Liver (tissue), 7 donors: ENCODE measurements at regions not wholly inside any gene's neighbourhood (a gene's known extent, or its start where the extent isn't known, plus 50 kb on each side); places are given as distances from the start of the nearest gene placed in this dataset.
A peak's percentile ranks its signal among the peaks of the same experiment; 100 is the strongest.
"Not testable (repeated sequence)": the region's sequence is repeated elsewhere in the genome, so short reads cannot be mapped to it uniquely, and the experiment has no call there.

Experiments used
- DNase-seq: peaks from one replicate; pipeline ENCODE4 v3.0.0-alpha.2; 2017; ENCODE audit warnings: low spot score
- H3K27ac ChIP-seq, 2 donors: one replicate each; pipeline ENCODE4 v1.7.0; 2013; ENCODE audit warnings: inconsistent platforms in 2 of 2, low read length in 2 of 2, control low read depth in 1 of 2, low read depth in 1 of 2, mild to moderate bottlenecking in 1 of 2
- H3K27me3 ChIP-seq, 4 donors: one replicate each; pipeline versions ENCODE4 v1.6.1 to v1.7.0; 2013; ENCODE audit warnings: low read length in 3 of 4, inconsistent platforms in 1 of 4, mild to moderate bottlenecking in 1 of 4, moderate library complexity in 1 of 4; ENCODE audit not compliant: control insufficient read depth in 4 of 4, insufficient read depth in 4 of 4
- H3K36me3 ChIP-seq, 4 donors: one replicate each; pipeline versions ENCODE4 v1.6.1 to v1.7.0; 2013; ENCODE audit warnings: low read length in 3 of 4, mild to moderate bottlenecking in 3 of 4, low read depth in 1 of 4, moderate library complexity in 1 of 4; ENCODE audit not compliant: control insufficient read depth in 4 of 4, insufficient read depth in 3 of 4
- H3K4me1 ChIP-seq, 4 donors: one replicate each; pipeline versions ENCODE4 v1.6.1 to v1.7.0; 2013; ENCODE audit warnings: low read length in 3 of 4, mild to moderate bottlenecking in 3 of 4, moderate library complexity in 1 of 4; ENCODE audit not compliant: control insufficient read depth in 4 of 4, insufficient read depth in 4 of 4
- H3K4me3 ChIP-seq, 3 donors: one replicate each; pipeline versions ENCODE4 v1.6.1 to v1.7.0; 2013; ENCODE audit warnings: low read length in 3 of 3, control low read depth in 1 of 3, low read depth in 1 of 3, mild to moderate bottlenecking in 1 of 3
- H3K9ac ChIP-seq, 2 donors: one replicate each; pipeline ENCODE4 v1.7.0; 2013; ENCODE audit warnings: low read length in 2 of 2, mild to moderate bottlenecking in 2 of 2, moderate library complexity in 2 of 2, control low read depth in 1 of 2, low read depth in 1 of 2
- H3K9me3 ChIP-seq, 4 donors: one replicate each; pipeline versions ENCODE4 v1.6.1 to v1.7.0; 2013; ENCODE audit warnings: low read length in 3 of 4; ENCODE audit not compliant: control insufficient read depth in 4 of 4
- ATF3 ChIP-seq: IDR thresholded peaks from 2 replicates; pipeline ENCODE4 v1.6.1; 2016; ENCODE audit warnings: antibody characterized with exemption
- EGR1 ChIP-seq, 2 donors: IDR thresholded peaks; 2 replicates each; pipeline ENCODE4 v1.6.1; 2016 to 2018; ENCODE audit warnings: antibody characterized with exemption in 2 of 2, low read depth in 2 of 2
- FOXA2 ChIP-seq: IDR thresholded peaks from 2 replicates; pipeline ENCODE4 v1.6.1; 2016; ENCODE audit warnings: antibody characterized with exemption
- GABPA ChIP-seq, 2 donors: IDR thresholded peaks in 1 of 2; conservative IDR thresholded peaks in 1 of 2; 2 replicates each; pipeline ENCODE4 v1.6.1; 2016; ENCODE audit warnings: antibody characterized with exemption in 2 of 2, mild to moderate bottlenecking in 1 of 2, moderate library complexity in 1 of 2
- HNF4A ChIP-seq, 2 donors: conservative IDR thresholded peaks; 2 replicates each; pipeline ENCODE4 v1.6.1; 2016; ENCODE audit warnings: antibody characterized with exemption in 2 of 2, mild to moderate bottlenecking in 2 of 2
- NR2F2 ChIP-seq: IDR thresholded peaks from 2 replicates; pipeline ENCODE4 v1.6.1; 2016; ENCODE audit warnings: antibody characterized with exemption
- RAD21 ChIP-seq, 2 donors: IDR thresholded peaks; 2 replicates each; pipeline ENCODE4 v1.6.1; 2016; ENCODE audit warnings: antibody characterized with exemption in 2 of 2, mild to moderate bottlenecking in 2 of 2
- REST ChIP-seq: IDR thresholded peaks from 2 replicates; pipeline ENCODE4 v1.6.1; 2016; ENCODE audit warnings: antibody characterized with exemption, mild to moderate bottlenecking
- RXRA ChIP-seq, 2 donors: IDR thresholded peaks; 2 replicates each; pipeline ENCODE4 v1.6.1; 2017 to 2018; ENCODE audit warnings: antibody characterized with exemption in 2 of 2, mild to moderate bottlenecking in 1 of 2
- TAF1 ChIP-seq: conservative IDR thresholded peaks from 2 replicates; pipeline ENCODE4 v1.6.1; 2016; ENCODE audit warnings: antibody characterized with exemption, mild to moderate bottlenecking
- YY1 ChIP-seq: IDR thresholded peaks from 2 replicates; pipeline ENCODE4 v1.6.1; 2016; ENCODE audit warnings: antibody characterized with exemption, mild to moderate bottlenecking
- ZBTB33 ChIP-seq: IDR thresholded peaks from 2 replicates; pipeline ENCODE4 v1.6.1; 2016; ENCODE audit warnings: antibody characterized with exemption
- WGBS: extraction: QIAGEN DNeasy Blood & Tissue Kit; methylation state at CpG from one replicate; pipeline ENCODE4 v1.1.7; 2013; 5-methylcytosine and 5-hydroxymethylcytosine counted together
- donor health status: healthy.
- donor health status: healthy.
- donor health status: healthy.
- donor health status: healthy.

GRCh38 chr7:138195151-138195571 lies 118.9 kb downstream of the AKR1D1 start:
- Histone ChIP-seq H3K36me3 (no peaks in the 10 kb centered on the region), H3K27ac (no peak overlapping the region), H3K27me3 (no peaks in the 10 kb centered on the region), H3K9ac (no peak overlapping the region), H3K4me1 (peaks cover 2 to 13% (median 12%) of the 10 kb centered on the region in 4 donors), H3K9me3 (no peaks in the 10 kb centered on the region), H3K4me3 (peak overlapping the region in 1 of 3 donors; percentile 20)
- peak in 1 of 2 donors; percentile 37 for TF ChIP-seq RXRA (IDR thresholded peaks at IDR 0.05)
- TF ChIP-seq RAD21 (IDR thresholded peaks at IDR 0.05): peak in 1 of 2 donors; percentile 11
- TF ChIP-seq ZBTB33: no peak
- TF ChIP-seq REST: no peak
- TF ChIP-seq FOXA2: peak; percentile 31
- TF ChIP-seq HNF4A (conservative IDR thresholded peaks at IDR 0.05): peak in 1 of 2 donors; percentile 44
- TF ChIP-seq NR2F2: no peak
- TF ChIP-seq YY1: peak; percentile 14
- TF ChIP-seq ATF3: no peak
- peak in 1 of 2 donors; percentile 27 for TF ChIP-seq GABPA (IDR thresholded peaks at IDR 0.05 in 1 of 2, conservative IDR thresholded peaks at IDR 0.05 in 1 of 2)
- DNase-seq: no peak
- 27% methylated on average over 2 of the region's 2 CpGs for WGBS

- not testable (repeated sequence) for H3K4me3 ChIP-seq, H3K27me3 ChIP-seq, H3K9me3 ChIP-seq, H3K36me3 ChIP-seq, H3K27ac ChIP-seq, H3K9ac ChIP-seq, DNase-seq
- peaks cover 2 to 13% (median 12%) of the 10 kb centered on the region in 4 donors for H3K4me1 ChIP-seq
- WGBS: 56% methylated on average over 3 of the region's 3 CpGs
These were observed 120.3 kb downstream of the AKR1D1 start for GRCh38 chr7:138196503-138196946.

GRCh38 chr7:138196971-138197896 lies 121.0 kb downstream of the AKR1D1 start:
- H3K9ac ChIP-seq: no peak overlapping the region
- DNase-seq: no peak
- H3K4me3 ChIP-seq: no peak overlapping the region
- no peaks in the 10 kb centered on the region for H3K36me3 ChIP-seq
- peaks cover 2 to 13% (median 12%) of the 10 kb centered on the region in 4 donors for H3K4me1 ChIP-seq
- H3K9me3 ChIP-seq: no peaks in the 10 kb centered on the region
- no peaks in the 10 kb centered on the region for H3K27me3 ChIP-seq
- 80% methylated on average over 2 of the region's 2 CpGs for WGBS
- H3K27ac ChIP-seq: no peak overlapping the region
- TF ChIP-seq ZBTB33: no peak
- no peak for TF ChIP-seq TAF1
- no peak for TF ChIP-seq ATF3
- no peak for TF ChIP-seq RXRA (IDR thresholded peaks at IDR 0.05)
- TF ChIP-seq FOXA2: no peak
- TF ChIP-seq REST: no peak
- TF ChIP-seq YY1: no peak
- TF ChIP-seq EGR1 (IDR thresholded peaks at IDR 0.05; ENCODE audit: low read depth in 2 of 2): no peak
- no peak for TF ChIP-seq RAD21 (IDR thresholded peaks at IDR 0.05)
- no peak for TF ChIP-seq HNF4A (conservative IDR thresholded peaks at IDR 0.05)
